LHCN-M2 (cell line): ENCODE measurements at regions not wholly inside any gene's neighbourhood (a gene's known extent, or its start where the extent isn't known, plus 50 kb on each side); places are given as distances from the start of the nearest gene placed in this dataset.
"Not testable (repeated sequence)": the region's sequence is repeated elsewhere in the genome, so short reads cannot be mapped to it uniquely, and the experiment has no call there.

Experiments used
- DNase-seq: peaks from one replicate; pipeline ENCODE4 v3.0.0-alpha.2; 2012; ENCODE audit warnings: low read depth

DNA sequence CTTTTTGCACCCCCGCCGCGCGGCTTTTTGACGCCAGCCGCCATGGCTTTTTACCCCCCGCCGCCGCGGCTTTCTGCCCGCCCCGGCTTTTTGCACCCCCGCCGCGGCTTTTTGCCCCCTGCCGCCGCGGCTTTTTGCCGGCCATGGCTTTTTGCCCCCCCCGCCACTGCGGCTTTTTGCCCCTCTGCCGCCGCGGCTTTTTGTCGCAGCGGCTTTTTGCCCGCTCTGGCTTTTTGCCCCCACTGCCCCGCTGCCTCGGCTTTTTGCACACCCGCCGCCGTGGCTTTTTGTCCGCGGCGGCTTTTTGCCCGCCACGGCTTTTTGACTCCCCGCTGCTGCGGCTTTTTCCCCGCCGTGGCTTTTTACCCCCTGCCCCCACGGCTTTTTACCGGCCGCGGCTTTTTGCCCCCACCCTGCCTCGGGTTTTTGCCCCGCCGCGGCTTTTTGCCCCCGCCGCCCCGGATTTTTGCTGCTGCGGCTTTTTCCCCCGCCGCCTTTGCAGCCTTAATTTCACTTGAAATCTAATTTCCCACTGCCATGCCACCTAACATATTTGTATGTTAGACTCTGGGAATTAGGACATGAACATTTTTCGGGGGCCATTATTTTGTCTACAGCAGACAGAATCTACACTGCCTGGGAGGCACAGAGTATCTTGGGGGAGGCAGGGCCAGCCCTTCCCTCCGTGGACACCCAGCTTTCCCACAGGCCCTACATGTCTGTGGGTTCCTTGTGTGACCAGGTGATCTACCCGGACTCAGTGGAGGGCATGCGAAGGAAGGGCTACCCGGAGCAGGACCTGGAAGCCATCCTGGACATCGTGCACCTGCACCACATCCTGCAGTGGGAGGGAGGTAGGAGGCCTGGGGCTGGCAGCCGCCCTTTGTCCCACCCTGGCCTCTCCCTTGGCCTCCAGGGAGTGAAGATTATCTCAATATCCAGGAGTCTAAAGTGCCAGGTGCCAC lies 3031.0 kb upstream of the TEKT4 start:
- no peak for DNase-seq

- DNase-seq, result not testable (repeated sequence)
Observed at GRCh38 chr2:91842264-91842663, 3029.0 kb upstream of the TEKT4 start.

- DNase-seq, result not testable (repeated sequence)
Observed at GRCh38 chr2:91842913-91843312, 3028.3 kb upstream of the TEKT4 start.

DNA sequence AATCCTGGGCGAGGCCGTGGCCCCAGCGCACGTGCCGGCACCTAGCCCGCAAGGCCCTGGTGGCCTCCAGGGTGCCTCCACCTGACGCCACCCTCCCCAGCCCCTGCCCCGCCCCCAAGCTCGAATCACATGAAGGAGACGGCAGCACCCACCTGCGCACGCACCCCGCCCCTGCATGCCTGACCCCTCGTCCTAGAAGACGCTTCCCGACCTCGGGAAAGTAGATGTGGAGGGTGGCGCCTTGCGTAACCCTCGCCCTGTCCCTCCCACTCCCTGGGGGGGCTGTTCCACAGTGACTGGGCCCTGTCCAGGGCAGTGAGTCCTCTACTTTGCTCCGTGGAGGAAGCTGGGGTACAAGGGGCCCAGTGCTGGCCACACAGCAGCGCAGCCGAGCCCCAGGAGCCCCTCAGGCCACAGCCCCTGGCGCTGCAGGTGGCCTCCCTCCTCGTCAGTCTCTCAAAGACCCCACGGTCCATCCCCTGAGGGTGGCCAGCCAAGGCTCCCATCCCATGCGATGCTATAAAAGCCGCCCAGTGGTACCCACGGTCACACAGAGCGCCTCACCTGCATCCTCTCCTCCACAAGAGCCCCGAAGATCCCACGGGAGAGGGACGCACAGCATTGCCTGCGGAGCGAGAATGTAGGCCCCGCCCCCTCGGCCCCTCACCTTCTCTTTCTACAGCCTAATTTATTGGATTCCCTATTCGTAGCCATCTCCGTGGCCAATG lies 3027.3 kb upstream of the TEKT4 start:
- not testable (repeated sequence) for DNase-seq

GRCh38 chr2:91844451-91844825 lies 3026.8 kb upstream of the TEKT4 start:
- DNase-seq, result not testable (repeated sequence)

GRCh38 chr2:91846388-91846787 lies 3024.8 kb upstream of the TEKT4 start:
- DNase-seq, result not testable (repeated sequence)

DNA sequence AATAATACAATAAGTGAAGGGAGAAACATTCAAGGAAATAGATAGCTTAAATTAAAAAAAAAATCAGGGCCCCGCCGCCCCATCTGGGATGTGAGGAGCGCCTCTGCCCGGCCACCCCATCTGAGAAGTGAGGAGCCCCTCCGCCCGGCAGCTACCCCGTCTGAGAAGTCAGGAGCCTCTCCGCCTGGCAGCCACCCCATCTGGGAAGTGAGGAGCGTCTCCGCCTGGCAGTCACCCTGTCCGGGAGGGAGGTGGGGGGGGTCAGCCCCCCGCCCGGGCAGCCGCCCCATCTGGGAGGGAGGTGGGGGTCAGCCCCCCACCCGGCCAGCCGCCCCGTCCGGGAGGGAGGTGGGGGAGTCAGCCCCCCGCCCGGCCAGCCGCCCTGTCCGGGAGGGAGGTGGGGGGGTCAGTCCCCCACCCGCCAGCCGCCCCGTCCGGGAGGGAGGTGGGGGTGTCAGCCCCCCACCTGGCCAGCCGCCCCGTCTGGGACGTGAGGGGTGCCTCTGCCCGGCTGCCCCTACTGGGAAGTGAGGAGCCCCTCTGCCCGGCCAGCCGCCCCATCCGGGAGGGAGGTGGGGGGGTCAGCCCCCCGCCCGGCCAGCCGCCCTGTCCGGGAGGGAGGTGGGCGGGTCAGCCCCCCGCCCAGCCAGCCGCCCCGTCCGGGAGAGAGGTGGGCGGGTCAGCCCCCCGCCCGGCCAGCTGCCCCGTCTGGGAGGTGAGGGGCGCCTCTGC lies 3019.4 kb upstream of the TEKT4 start:
- not testable (repeated sequence) for DNase-seq

DNA sequence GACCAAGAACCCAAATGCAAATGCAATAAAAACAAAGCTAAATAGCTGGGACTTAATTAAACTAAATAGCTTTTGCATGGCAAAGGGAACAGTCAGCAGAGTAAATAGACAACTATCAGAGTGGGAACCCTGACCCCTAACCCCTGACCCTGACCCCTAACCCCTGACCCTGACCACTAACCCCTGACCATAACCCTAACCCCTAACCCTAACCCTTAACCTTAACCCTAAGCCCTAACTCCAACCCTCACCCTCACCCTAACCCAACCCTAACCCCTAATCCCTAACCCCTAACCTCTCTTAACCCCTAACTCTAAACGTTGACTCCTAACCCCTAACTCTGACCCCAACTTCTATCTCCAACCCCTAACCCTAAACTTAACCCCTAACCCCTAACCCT lies 3014.3 kb upstream of the TEKT4 start:
- DNase-seq, result not testable (repeated sequence)

- not testable (repeated sequence) for DNase-seq
Observed at GRCh38 chr2:91857711-91858110, 3013.5 kb upstream of the TEKT4 start.

- not testable (repeated sequence) for DNase-seq
Observed at GRCh38 chr2:91871716-91872115, 2999.5 kb upstream of the TEKT4 start.

DNA sequence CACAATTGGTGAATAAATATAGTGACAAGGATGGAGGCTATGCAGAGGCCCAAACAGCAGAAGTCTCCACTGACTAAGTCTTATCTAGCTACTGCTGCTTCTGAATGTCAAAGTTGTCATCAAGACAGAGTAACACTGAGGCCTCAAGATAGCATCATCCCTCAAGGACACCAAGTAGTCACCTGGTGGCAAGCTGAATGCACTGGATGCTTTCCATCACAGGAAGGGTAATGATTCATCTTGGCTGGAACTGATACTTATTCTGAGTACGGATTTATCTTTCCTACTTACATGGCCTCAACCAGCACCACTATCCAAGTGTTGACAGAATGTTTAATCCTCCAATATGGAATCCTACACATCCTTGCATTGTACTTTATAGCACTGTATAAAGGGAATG lies 2997.8 kb upstream of the TEKT4 start:
- DNase-seq, result not testable (repeated sequence)

DNA sequence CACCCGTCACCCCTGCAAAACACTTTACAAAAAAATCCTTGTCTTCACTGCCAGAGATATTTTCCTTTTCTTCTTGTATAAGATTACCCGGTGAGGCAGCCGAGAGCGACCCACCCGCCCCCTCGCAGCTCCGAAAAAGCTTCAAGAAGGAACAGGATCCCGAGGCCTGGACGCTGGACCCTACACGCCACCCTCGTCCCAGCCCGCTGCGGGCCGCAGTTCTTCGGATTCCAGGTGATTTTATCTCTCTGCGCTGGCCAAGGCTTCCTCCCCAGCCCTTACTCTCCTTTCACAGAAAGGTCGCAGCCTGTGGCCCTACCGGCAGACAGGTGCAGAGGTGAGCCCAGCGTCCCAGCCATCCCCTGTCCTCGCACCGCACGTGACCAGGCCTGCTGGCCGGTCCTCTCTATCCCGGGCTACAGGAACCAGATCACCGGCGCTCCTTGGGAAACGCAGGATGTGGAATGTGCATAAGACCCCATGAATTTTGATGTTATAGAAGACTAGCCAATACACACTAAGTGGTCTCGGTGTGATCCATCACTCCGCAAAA lies 2993.5 kb upstream of the TEKT4 start:
- DNase-seq, result not testable (repeated sequence)

GRCh38 chr2:91895091-91895490 lies 2976.1 kb upstream of the TEKT4 start:
- DNase-seq, result not testable (repeated sequence)

GRCh38 chr2:91917602-91918001 lies 2953.6 kb upstream of the TEKT4 start:
- DNase-seq, result not testable (repeated sequence)
